DMS153 (cell line): ENCODE measurements at regions not wholly inside any gene's neighbourhood (a gene's known extent, or its start where the extent isn't known, plus 50 kb on each side); places are given as distances from the start of the nearest gene placed in this dataset.
"Not testable (repeated sequence)": the region's sequence is repeated elsewhere in the genome, so short reads cannot be mapped to it uniquely, and the experiment has no call there.

ENCODE experiments used
- DNase-seq: peaks from one replicate; lab custom pipeline; 2025; lab: John Stamatoyannopoulos, UW

GRCh38 chr7:23887660-23888059, 177.6 kb downstream of the STK31 start:
- no peak for DNase-seq

DNA sequence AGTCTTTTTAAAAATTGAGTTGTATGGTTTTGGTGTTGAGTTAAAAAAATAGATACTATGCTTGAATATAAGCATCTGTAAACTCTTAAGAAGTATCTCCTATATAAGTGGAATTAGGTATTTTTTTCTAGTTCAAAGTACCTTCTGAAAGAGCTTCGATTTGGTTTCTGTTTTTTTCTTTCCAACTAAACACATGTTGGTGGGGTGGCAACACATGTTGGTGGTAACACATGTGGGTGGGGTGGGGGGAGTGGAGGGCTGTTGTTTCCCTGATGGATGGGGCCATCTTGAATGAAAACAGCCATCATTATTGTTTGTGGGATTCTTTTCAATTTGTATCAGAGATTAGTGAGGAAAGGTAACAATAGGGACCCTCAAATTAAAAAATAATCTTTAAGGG, 178.9 kb downstream of the STK31 start:
- DNase-seq: no peak

DNA sequence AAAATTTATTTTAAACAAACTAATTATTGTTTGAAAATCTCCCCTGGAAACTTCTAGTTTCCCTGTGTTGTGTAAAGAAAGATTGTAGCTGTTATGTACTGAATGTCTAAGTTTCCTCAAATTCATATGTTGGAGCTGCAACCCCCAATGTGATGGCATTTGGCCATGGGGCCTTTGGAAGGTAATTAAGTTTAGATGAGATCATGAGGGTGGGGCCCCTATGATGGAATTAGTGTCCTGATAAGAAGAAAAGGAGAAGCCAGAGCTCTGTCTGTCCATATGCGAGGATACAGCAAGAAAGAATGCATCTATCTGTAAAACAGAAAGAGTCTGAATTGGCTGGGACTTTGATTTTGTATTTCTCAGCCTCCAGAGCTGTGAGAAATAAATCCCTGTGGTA, 179.5 kb downstream of the STK31 start:
- DNase-seq: no peak

- DNase-seq: no peak
These were observed 182.0 kb downstream of the STK31 start for GRCh38 chr7:23892019-23892418.

DNA sequence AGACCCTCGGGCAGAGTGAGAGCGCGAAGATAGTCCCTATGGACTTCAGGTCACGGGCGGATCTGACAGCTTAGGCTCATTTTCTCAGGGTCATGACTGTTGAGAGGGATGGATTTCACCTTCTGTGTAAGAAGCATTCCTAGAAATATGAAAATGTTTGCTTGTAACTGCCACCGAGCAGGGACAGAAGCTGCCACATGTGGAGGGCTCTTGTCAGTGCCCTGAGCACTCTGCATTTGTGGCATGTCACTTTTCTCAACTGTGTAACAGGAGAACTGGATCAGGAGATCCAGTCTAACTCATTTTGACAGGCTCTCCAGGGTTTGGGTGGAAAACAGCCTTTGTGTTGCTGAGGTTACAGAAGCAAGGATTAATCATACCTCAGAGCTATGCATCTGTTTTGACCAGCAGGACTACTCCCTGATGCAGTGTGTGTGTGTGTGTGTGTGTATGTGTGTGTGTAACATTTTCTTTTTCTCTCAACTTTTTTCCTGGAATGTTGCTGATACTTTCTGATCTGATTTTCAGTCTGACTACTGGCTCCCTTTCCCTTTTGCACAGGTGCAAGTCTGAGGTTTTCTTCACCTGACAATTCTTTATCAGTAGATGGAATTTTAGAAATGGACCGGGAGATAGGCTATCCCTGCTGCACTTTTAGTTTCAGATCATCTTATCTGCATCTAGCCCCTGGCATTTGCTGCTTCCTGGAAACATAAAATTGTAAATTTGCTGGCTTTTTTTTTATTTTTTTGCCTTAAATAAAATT, 183.3 kb downstream of the STK31 start:
- DNase-seq: no peak

DNA sequence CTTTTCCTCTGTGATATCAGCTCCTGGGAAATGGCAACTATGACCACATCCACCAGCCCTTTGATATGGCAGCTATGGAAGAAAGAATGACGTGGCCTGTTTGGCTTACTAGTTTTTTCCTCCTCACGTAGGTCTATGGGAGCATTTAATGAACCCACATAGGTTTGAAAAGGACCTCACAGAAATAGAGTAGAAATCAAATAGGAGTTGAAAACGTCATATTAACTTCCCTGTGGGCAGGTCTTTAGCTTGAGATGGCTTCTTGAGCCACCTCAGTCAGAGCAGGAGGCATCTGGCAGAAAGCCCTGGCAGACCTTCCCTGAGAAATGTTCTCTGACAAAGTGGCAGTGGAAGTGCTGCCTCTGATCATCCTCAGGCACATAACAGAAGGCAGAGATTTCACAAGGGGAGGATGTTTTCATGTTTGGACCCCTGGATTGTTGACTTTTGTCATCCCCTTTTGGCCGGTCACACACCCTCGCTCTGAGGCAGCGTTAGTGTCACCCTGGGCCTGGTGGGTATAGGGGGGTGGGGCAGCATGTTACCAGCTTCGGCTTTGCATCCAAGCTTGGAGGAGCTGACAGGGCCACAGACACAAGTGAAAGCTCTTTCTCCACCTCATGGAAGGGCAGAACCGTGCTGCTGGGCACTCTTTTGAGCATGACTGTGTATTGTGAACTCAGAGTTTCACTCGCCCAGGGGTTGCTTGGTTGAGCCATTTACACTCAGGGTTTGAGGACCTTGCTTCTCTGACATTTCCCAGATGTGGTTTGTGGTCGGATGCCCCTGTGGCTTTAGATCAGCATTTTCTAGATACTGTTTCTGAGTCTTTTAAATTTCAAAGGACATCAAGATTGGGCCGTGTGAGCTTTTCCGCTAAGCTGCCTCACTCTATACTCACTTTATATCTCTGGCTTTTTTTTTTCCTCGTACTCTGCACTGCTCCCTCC, 184.2 kb downstream of the STK31 start:
- no peak for DNase-seq

GRCh38 chr7:23894892-23895569, 185.0 kb downstream of the STK31 start:
- no peak for DNase-seq

- no peak for DNase-seq
These were observed 185.7 kb downstream of the STK31 start for GRCh38 chr7:23895666-23896096.

DNA sequence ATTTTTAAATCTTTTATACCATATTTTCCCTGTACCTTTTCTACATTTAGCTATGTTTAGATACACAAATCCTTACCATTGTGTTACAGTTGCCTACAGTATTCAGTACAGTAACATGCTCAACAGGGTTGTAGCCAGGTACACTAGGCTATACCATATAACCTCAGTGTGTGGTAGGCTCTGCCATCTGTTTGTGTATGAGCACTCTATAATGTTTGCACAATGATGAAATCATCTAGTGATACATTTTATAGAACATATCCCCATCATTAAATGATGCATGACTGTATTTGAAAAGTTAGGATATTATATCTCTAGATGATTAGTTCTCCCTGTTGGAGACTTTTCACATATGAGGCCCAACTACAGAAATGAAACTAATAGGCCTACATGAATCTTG, 188.6 kb downstream of the STK31 start:
- DNase-seq: no peak

GRCh38 chr7:23904901-23905300, 194.9 kb downstream of the STK31 start:
- DNase-seq: not testable (repeated sequence)

DNA sequence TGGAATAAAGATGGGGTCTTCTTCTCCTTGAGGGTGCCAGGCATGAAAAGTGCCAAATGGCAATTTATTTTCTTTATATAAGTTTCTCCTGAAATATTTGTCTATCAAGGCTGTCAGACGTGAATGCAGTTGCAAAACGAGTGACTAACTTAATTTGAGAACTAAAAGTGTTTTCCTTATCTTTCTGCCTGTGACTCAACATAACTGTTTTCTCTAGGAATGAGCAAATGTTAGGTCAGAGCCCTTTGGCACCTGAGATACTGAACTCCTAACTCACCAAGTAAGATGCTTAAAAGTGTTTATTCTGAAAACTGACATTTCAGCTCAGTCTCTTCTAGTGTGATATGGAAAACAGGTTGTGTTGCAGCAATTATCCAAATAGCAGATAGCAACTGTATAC, 197.0 kb downstream of the STK31 start:
- DNase-seq: no peak

DNA sequence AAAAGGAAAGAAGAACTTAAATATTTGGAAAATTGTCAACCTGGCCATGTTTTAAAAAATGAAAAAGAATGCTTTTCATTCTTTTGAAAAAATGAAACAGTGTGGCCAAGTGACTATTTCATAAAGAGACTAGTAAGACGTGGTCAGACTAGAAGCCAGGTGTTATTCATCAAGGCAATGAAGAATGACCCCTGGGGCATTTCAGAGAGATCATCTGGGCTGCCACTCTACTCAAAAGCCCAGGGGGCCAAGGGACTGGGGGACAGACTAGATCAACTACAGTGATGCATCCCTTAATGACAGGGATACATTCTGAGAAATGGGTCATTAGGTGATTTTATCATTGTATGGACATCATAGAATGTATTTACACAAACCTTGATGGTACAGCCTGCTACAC, 199.4 kb downstream of the STK31 start:
- DNase-seq: no peak

DNA sequence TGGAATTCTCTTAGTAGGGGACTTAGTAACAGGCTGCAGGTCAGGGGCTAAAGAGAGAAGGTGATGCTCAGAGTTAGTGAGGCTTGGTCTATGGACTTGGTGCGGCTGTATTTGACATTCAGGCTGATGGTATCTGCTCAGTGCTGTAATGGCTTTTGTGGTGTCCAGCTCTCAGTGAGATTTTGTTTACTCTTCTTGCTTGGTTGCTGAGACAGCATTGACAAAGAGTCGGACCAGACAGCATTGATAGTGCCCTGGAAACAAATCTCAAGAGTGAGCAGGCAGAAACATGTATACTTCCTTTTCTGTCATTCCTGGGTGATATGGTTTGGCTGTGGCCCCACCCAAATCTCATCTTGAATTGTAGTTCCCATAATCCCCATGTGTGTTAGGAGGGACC, 202.0 kb downstream of the STK31 start:
- DNase-seq: peak; percentile 46

DNA sequence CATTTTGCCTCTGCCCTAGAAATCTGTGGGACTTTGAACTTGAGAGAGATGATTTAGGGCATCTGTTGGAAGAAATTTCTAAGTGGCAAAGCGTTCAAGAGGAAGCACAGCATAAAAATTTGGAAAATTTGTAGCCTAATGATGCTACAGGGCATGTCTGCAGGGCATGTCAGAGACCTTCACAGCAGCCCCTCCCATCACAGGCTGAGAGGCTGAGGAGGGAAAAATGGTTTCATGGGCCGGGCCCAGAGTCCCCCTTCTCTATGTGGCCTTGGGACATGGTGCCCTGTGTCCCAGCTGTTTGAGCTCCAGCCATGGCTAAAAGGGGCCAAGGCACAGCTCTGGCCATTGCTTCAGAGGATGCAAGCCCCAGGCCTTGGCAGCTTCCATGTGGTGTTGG, 203.0 kb downstream of the STK31 start:
- DNase-seq: no peak

GRCh38 chr7:23915236-23915635, 205.2 kb downstream of the STK31 start:
- no peak for DNase-seq

GRCh38 chr7:23918286-23918685, 208.3 kb downstream of the STK31 start:
- no peak for DNase-seq

DNA sequence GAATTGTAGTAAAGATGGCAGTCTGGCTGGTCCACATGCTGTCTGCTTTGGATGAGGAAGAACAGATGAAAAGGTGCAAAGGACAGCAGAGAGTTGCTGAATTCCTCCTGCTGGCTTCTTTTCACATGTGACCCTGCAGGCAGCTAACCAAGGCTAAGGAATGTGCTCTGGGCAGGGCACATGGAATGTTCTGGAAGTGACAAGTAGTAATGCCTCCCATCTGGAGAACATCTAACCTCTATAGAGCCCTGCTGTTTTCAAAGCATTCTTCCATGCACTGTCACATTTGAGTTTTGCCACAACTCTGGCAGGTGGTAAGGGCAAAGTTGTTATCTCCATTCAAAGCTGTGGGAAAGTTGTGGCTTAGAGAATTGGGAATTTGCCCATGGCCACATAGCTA, 208.8 kb downstream of the STK31 start:
- no peak for DNase-seq

GRCh38 chr7:23925088-23925487, 215.1 kb downstream of the STK31 start:
- no peak for DNase-seq

DNA sequence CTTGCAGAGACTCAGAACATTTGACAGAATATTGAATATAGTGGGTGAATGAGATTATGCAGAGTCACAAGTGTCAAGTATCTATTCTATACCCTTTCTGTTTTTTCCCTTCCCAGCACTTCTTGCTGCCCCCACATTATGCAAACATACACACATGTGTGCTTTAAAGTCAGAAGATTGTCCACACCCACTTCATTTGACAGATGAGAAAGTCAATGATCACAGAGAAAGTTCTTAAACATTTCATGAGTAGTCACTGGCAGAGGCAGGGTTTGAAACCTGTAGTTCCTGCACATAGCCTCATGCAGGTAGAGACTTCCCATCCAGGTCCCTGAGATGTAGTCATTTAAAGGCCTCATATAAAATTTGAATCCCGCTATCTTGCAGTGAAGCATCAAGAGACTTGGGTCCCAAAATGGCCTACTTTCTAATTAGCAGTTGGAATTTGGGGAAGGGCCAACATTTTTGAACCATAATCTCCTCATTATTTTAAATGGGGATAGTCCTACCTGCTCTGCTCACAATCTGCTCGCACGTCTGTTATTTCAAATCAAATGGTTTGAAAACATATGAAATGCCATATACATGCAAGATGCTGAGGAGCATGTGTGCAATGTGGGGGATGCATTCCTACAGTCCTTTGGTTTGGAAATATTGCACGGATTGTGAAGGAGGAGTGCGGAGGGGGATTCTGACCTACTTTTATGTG, 217.8 kb downstream of the STK31 start:
- DNase-seq: no peak

- no peak for DNase-seq
These were observed 218.4 kb downstream of the STK31 start for GRCh38 chr7:23928418-23928775.

- peak; percentile 27 for DNase-seq
These were observed 220.3 kb downstream of the STK31 start for GRCh38 chr7:23930312-23930711.

DNA sequence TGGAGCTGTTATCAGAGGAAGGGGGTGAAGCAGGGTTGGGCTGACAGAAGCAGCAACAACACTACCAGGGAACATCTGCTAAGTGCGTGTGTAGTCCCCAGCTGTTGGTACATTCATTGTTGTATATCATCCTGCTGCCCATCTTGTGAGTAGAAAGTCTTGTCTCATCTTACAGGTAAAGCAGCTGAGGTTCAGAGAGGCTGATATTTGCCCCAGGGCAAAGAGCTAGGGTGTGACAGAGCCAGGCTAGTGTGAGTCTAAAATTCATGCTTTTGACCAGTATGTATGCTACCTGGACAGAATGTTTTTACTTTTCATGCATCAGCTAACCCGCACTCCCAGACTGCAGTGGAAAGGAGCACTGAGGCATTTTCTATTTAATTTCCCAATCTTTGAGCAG, 221.6 kb downstream of the STK31 start:
- DNase-seq: no peak
